LNCaP clone FGC (cell line): ENCODE measurements at regions not wholly inside any gene's neighbourhood (a gene's known extent, or its start where the extent isn't known, plus 50 kb on each side); places are given as distances from the start of the nearest gene placed in this dataset.
A peak's percentile ranks its signal among the peaks of the same experiment; 100 is the strongest.

Experiments
- DNase-seq: peaks from one replicate; pipeline ENCODE4 v3.0.0-alpha.2; 2011; ENCODE audit warnings: low read depth
- H3K4me3 ChIP-seq: 2 replicates; pipeline ENCODE4 v1.5.1; 2011; ENCODE audit warnings: mild to moderate bottlenecking, low read depth, low read length, control low read depth
- CTCF ChIP-seq: IDR thresholded peaks from 2 replicates; pipeline ENCODE4 v1.5.1; 2012; ENCODE audit warnings: mild to moderate bottlenecking; ENCODE audit not compliant: control insufficient read depth, insufficient read depth; ENCODE audit errors: extremely low read depth

GRCh38 chr10:91077549-91078071 is 142.9 kb upstream of the PCGF5 start:
- no peak overlapping the region for H3K4me3 ChIP-seq
- peak; percentile 50 for DNase-seq
- no peak for TF ChIP-seq CTCF

- no peak for DNase-seq
- H3K4me3 ChIP-seq: no peak overlapping the region
- TF ChIP-seq CTCF: no peak
Measured at GRCh38 chr10:91080776-91081175, 139.7 kb upstream of the PCGF5 start.

- no peak for TF ChIP-seq CTCF
- H3K4me3 ChIP-seq: no peak overlapping the region
- DNase-seq: no peak
Measured at GRCh38 chr10:91082447-91082846, 138.0 kb upstream of the PCGF5 start.

- DNase-seq: no peak
- H3K4me3 ChIP-seq: no peak overlapping the region
- peak; percentile 45; the same call in 1 of the 2 replicates for TF ChIP-seq CTCF
Measured at GRCh38 chr10:91088300-91089140, 131.9 kb upstream of the PCGF5 start.

GRCh38 chr10:91090761-91091529 is 129.5 kb upstream of the PCGF5 start:
- peak; percentile 31; the same call in 1 of the 2 replicates for TF ChIP-seq CTCF
- H3K4me3 ChIP-seq: no peak overlapping the region
- no peak for DNase-seq

GRCh38 chr10:91091780-91092179 is 128.7 kb upstream of the PCGF5 start:
- DNase-seq: no peak
- TF ChIP-seq CTCF: no peak
- H3K4me3 ChIP-seq: no peak overlapping the region
